NT2/D1 (cell line): ENCODE measurements at regions not wholly inside any gene's neighbourhood (a gene's known extent, or its start where the extent isn't known, plus 50 kb on each side); places are given as distances from the start of the nearest gene placed in this dataset.

ENCODE experiments used
- SUZ12 ChIP-seq: IDR thresholded peaks from 2 replicates; pipeline ENCODE4 v1.6.1; 2011; ENCODE audit not compliant: insufficient read length, insufficient read depth; ENCODE audit errors: extremely low read depth
- YY1 ChIP-seq: IDR thresholded peaks from 2 replicates; pipeline ENCODE4 v1.6.1; 2011; ENCODE audit not compliant: insufficient read length, insufficient read depth
- ZNF274 ChIP-seq: IDR thresholded peaks from 2 replicates; pipeline ENCODE4 v1.6.1; 2011; ENCODE audit warnings: mild to moderate bottlenecking, low read depth, low read length

DNA sequence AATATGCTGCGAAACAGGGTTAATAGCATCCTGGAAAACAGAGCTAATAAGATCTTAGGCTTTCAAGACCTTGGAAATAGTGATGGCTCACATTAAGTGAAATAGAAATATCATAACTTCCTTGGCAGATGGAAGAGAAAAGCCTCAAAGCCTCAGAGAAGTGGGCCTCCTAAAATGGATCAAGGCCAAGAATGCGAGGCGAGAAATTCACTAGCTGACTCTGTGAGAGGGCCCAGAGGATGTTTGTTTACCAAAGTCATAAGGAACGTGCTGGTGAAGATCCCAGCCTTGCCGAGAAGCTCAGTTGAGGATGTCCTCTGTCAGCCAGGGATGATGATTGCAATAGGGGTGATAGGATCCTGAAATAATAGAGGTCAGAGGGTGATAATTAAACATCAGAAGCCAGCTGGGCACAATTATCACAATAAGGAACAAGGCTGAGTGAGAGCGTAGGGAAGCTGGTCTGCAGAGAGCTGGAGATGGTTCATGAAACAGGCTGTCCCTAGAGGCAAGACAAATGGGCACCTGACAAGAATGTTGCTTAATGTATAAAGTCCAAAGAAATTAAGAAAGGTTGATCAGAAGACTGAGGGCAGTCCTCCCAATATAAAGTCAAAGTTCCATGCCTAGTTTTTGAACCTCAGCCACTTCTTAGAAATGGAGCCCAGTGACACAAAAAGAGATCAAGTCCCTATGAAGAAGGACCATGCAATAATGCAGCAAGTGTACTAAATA, 101.7 kb upstream of the COG2 start:
- no peak for TF ChIP-seq ZNF274
- TF ChIP-seq YY1 = no peak
- no peak for TF ChIP-seq SUZ12
